ENCODE measurements at regions not wholly inside any gene's neighbourhood (a gene's known extent, or its start where the extent isn't known, plus 50 kb on each side); places are given as distances from the start of the nearest gene placed in this dataset.

DNA sequence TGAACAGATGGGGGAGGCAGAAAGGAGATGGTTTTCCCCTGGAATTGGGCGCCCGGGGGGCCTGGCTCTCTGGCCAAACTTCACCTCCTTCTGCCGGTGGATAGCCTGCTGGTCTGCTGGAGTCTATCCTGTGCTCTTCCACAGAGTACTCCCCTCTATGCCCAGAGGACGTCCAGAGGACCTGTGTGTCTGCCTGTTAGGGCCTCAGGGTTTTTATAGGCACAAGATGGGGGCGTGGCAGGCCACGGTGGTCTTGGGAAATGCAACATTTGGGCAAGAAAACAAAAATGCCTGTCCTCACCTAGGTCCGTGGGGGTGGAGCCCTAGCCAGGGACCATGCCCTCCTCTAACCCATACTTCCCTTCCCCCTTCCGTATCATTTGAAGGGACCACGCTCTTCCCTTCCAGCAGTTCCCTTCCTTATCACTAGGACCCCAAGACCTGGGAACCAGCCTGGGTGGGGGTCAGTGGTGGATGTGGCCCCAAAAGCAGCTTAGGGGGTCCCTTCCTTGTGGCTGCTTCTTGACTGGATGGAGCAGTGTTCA lies 53.6 kb upstream of the ZNF337 start:
- Histone ChIP-seq H3K36me3 (ENCODE audit: insufficient read depth) (no peaks in the 10 kb centered on the region), H3K27me3 (ENCODE audit: insufficient read depth) (no peaks in the 10 kb centered on the region), H2AFZ (peak overlapping the region; percentile 90; the same call in 1 of the 2 replicates), H3K27ac (ENCODE audit: low read depth) (no peak overlapping the region), H4K20me1 (replicated peaks; ENCODE audit: insufficient read depth) (no peaks in the 10 kb centered on the region), H3K79me2 (replicated peaks; ENCODE audit: insufficient read depth) (no peaks in the 10 kb centered on the region), H3K9me2 (ENCODE audit: insufficient read depth) (peaks cover 7% of the 10 kb centered on the region), H3K4me2 (no peak overlapping the region), H3K4me1 (ENCODE audit: insufficient read depth) (no peaks in the 10 kb centered on the region), H3F3A (replicated peaks; ENCODE audit: low read depth) (no peaks in the 10 kb centered on the region), H3K4me3 (no peak overlapping the region)
- peak; percentile 12 for ATAC-seq
- Mint-ChIP-seq H3K27me3 (ENCODE audit: insufficient read depth, low read depth, poor library complexity) (peaks cover 8% of the 10 kb centered on the region), H3K9me3 (no peaks in the 10 kb centered on the region), H3K4me1 (peaks cover 8% of the 10 kb centered on the region; the same call in 2 of the 3 replicates), H3K27ac (peak overlapping the region; percentile 93), H3K4me3 (peak overlapping the region; percentile 83; the same call in 2 of the 3 replicates), H3K36me3 (ENCODE audit: low read depth) (no peaks in the 10 kb centered on the region)
- no peak for TF ChIP-seq JUNB (IDR thresholded peaks at IDR 0.05; ENCODE audit: unreplicated experiment)
- no peak for DNase-seq (ENCODE audit: low spot score)

- Histone ChIP-seq H3K4me1 (ENCODE audit: insufficient read depth) (no peaks in the 10 kb centered on the region), H4K20me1 (replicated peaks; ENCODE audit: insufficient read depth) (no peaks in the 10 kb centered on the region), H3K4me2 (no peak overlapping the region), H3K27me3 (ENCODE audit: insufficient read depth) (no peaks in the 10 kb centered on the region), H3K79me2 (replicated peaks; ENCODE audit: insufficient read depth) (no peaks in the 10 kb centered on the region), H3K9me2 (ENCODE audit: insufficient read depth) (peaks cover 12% of the 10 kb centered on the region), H3K4me3 (no peak overlapping the region), H3F3A (replicated peaks; ENCODE audit: low read depth) (no peaks in the 10 kb centered on the region), H3K27ac (ENCODE audit: low read depth) (no peak overlapping the region), H3K36me3 (ENCODE audit: insufficient read depth) (no peaks in the 10 kb centered on the region), H2AFZ (no peak overlapping the region)
- Mint-ChIP-seq H3K27me3 (ENCODE audit: insufficient read depth, low read depth, poor library complexity) (peaks cover 8% of the 10 kb centered on the region), H3K9me3 (no peaks in the 10 kb centered on the region), H3K4me3 (no peak overlapping the region), H3K36me3 (ENCODE audit: low read depth) (no peaks in the 10 kb centered on the region), H3K4me1 (peaks cover 8% of the 10 kb centered on the region; the same call in 2 of the 3 replicates), H3K27ac (no peak overlapping the region)
- ATAC-seq: no peak
- TF ChIP-seq ZNF462 (CRISPR knock-in tag; IDR thresholded peaks at IDR 0.05) (no peak), EZH2 (IDR thresholded peaks at IDR 0.05; ENCODE audit: low read depth, unreplicated experiment) (no peak), ZNF114 (CRISPR knock-in tag; IDR thresholded peaks at IDR 0.05) (no peak), JUNB (IDR thresholded peaks at IDR 0.05; ENCODE audit: unreplicated experiment) (no peak), POLR2AphosphoS5 (IDR thresholded peaks at IDR 0.05; ENCODE audit: low read depth) (no peak), CREB1 (CRISPR knock-in tag; IDR thresholded peaks at IDR 0.05; ENCODE audit: low read depth) (no peak), CTCF (conservative IDR thresholded peaks at IDR 0.05; ENCODE audit: low read depth in 2 of 2) (no peak), ZNF331 (CRISPR knock-in tag; IDR thresholded peaks at IDR 0.05; ENCODE audit: low read depth) (no peak), NANOG (IDR thresholded peaks at IDR 0.05; ENCODE audit: borderline replicate concordance) (no peak), EZH2phosphoT487 (IDR thresholded peaks at IDR 0.05; ENCODE audit: unreplicated experiment) (no peak)
- TF ChIP-seq, protein P1, sequence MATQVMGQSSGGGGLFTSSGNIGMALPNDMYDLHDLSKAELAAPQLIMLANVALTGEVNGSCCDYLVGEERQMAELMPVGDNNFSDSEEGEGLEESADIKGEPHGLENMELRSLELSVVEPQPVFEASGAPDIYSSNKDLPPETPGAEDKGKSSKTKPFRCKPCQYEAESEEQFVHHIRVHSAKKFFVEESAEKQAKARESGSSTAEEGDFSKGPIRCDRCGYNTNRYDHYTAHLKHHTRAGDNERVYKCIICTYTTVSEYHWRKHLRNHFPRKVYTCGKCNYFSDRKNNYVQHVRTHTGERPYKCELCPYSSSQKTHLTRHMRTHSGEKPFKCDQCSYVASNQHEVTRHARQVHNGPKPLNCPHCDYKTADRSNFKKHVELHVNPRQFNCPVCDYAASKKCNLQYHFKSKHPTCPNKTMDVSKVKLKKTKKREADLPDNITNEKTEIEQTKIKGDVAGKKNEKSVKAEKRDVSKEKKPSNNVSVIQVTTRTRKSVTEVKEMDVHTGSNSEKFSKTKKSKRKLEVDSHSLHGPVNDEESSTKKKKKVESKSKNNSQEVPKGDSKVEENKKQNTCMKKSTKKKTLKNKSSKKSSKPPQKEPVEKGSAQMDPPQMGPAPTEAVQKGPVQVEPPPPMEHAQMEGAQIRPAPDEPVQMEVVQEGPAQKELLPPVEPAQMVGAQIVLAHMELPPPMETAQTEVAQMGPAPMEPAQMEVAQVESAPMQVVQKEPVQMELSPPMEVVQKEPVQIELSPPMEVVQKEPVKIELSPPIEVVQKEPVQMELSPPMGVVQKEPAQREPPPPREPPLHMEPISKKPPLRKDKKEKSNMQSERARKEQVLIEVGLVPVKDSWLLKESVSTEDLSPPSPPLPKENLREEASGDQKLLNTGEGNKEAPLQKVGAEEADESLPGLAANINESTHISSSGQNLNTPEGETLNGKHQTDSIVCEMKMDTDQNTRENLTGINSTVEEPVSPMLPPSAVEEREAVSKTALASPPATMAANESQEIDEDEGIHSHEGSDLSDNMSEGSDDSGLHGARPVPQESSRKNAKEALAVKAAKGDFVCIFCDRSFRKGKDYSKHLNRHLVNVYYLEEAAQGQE (IDR thresholded peaks at IDR 0.05; ENCODE audit: unreplicated experiment): no peak
- DNase-seq (ENCODE audit: low spot score): no peak
These were observed 53.0 kb upstream of the ZNF337 start for GRCh38 chr20:25749649-25750048.

All from GM23338 (cell line).